ENCODE measurements at regions not wholly inside any gene's neighbourhood (a gene's known extent, or its start where the extent isn't known, plus 50 kb on each side); places are given as distances from the start of the nearest gene placed in this dataset.

DNA sequence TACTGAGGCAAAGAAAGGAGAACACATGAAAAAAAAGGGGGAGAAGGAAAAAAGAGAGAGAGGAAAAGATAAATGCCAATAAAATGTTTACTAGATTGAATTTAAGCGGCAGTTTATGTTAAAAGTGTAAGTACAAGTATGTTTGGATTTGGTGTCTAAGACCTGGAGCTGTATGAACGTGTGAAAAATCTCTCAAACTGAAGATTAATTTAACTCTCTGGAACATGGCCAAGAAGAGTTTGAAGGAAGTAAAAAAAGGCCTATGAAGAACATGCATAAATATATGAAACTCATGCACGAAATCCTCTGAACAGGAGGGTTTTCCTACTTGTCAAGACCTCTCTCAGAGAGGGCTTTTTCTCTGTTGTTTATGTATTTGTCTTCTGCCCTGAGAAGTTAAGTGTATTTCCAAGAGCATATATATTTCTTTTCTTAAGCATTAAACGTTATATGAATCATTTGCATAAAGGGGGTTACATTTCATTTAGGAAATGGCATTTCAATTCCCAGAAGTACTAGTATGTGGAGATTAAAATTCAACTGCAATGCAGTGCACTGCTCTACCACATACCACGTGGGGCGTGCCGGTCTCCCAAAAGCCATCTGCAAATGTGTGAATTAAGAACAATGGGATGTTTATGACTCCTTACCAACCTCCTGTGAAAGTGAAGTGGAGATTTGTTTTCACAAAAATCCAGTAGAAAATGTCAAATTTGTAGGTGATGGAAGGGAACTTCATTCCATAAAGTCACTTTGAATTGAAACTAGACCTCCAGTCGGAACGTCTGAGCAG, 281.1 kb upstream of the TRIB2 start:
- no peak for DNase-seq
- TF ChIP-seq, protein P1, sequence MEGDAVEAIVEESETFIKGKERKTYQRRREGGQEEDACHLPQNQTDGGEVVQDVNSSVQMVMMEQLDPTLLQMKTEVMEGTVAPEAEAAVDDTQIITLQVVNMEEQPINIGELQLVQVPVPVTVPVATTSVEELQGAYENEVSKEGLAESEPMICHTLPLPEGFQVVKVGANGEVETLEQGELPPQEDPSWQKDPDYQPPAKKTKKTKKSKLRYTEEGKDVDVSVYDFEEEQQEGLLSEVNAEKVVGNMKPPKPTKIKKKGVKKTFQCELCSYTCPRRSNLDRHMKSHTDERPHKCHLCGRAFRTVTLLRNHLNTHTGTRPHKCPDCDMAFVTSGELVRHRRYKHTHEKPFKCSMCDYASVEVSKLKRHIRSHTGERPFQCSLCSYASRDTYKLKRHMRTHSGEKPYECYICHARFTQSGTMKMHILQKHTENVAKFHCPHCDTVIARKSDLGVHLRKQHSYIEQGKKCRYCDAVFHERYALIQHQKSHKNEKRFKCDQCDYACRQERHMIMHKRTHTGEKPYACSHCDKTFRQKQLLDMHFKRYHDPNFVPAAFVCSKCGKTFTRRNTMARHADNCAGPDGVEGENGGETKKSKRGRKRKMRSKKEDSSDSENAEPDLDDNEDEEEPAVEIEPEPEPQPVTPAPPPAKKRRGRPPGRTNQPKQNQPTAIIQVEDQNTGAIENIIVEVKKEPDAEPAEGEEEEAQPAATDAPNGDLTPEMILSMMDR (IDR thresholded peaks at IDR 0.05) = no peak
- no peak for TF ChIP-seq POLR2A (IDR thresholded peaks at IDR 0.05)
- intact Hi-C loops (cut with DNase I) = no loop called here
- H3K4me3 ChIP-seq (replicated peaks in 1 of 3) = no peak overlapping the region
- H3K9me3 ChIP-seq = no peaks in the 10 kb centered on the region
- no peaks in the 10 kb centered on the region for H3K36me3 ChIP-seq
- peaks cover 0 to 1% of the 10 kb centered on the region in 2 donors for H3K4me1 ChIP-seq
- WGBS, 2 donors = 86 to 91% methylated on average over 9 of the region's 9 CpGs
- H3K27ac ChIP-seq = no peak overlapping the region
- H3K27me3 ChIP-seq = no peaks in the 10 kb centered on the region

DNA sequence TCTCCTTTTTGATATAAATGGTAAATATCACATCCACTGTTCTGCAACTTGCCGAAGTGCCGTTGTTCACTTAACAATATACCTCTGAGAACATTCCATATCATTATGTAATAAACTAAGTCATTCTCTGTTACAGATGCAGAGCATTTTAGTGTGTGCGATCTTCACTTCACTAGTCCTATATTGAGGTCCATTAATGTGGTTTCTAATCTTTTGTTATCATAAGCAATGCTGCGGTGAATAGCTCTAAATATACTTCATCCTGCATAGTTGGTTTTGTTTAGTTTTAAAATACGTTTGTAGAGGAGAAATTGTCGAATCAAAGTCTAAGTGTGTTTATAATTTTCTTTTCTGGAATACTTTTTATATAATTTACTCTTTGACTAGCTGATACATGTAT, 280.3 kb upstream of the TRIB2 start:
- intact Hi-C loops (cut with DNase I) = no loop called here
- H3K9me3 ChIP-seq = no peaks in the 10 kb centered on the region
- H3K27ac ChIP-seq = no peak overlapping the region
- no peak overlapping the region for H3K4me3 ChIP-seq (replicated peaks in 1 of 3)
- H3K27me3 ChIP-seq = no peaks in the 10 kb centered on the region
- no peaks in the 10 kb centered on the region for H3K36me3 ChIP-seq
- WGBS, 2 donors = 60 to 61% methylated on average over 6 of the region's 6 CpGs
- no peak for DNase-seq
- TF ChIP-seq POLR2A (IDR thresholded peaks at IDR 0.05) = no peak
- TF ChIP-seq, protein P1 (IDR thresholded peaks at IDR 0.05) = no peak
- no peaks in the 10 kb centered on the region for H3K4me1 ChIP-seq

DNA sequence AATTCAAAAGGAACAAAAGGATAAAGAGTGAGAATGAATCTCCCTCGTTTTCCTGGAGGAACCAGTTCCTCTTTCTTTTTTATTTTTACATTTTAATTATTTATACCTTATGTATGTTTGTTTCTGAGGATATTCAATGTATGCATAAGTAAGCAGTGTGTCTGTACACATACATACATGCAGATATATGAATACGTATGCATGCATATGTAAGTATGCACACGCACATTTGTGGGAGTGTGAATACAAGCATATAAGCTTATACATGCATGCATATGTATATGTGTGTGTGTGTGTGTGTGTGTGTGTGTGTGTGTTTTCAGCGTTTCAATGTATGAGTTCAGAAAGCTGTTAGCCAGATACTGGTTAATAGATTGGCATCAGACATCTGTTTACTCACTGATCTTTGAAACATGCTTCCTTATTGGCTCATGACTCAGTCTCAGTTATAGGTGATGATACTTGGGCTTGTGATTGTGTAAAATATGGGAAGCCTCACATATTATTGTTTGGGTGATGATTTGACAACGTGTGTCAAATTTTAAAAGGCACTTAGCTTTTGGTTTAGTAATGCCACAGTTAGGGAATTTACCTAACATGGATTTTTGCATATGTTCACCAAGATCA, 279.7 kb upstream of the TRIB2 start:
- WGBS, 2 donors = 81 to 87% methylated on average over 5 of the region's 5 CpGs
- intact Hi-C loops (cut with DNase I) = no loop called here

DNA sequence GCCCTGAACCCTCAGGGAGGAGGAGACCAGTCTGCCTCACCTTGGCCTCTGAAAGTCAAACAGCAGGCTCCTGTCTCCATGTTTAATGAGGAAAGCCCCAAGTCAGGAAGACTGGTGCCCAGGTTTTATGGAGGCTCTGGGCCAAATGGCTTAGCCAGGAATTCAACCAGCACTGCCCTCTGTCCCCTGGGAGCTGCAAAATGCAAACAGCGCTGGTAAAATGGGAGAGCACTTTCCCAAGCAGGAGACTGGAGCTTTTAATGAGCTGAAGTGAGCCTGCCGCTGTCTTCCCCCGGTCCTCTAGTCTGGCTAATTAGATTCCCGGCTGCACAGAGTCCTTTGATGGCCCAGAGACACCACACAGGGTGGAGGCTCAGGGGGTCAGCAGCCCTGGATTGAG, 276.0 kb upstream of the TRIB2 start:
- Histone ChIP-seq H3K27ac (no peak overlapping the region), H3K27me3 (no peaks in the 10 kb centered on the region), H3K4me1 (no peaks in the 10 kb centered on the region), H3K4me3 (replicated peaks in 1 of 3) (no peak overlapping the region), H3K9me3 (no peaks in the 10 kb centered on the region), H3K36me3 (no peaks in the 10 kb centered on the region)
- 65 to 71% methylated on average over 4 of the region's 4 CpGs for WGBS, 2 donors
- intact Hi-C loops (cut with DNase I) = no loop called here
- DNase-seq = no peak
- TF ChIP-seq, protein P1 (IDR thresholded peaks at IDR 0.05) = no peak
- no peak for TF ChIP-seq POLR2A (IDR thresholded peaks at IDR 0.05)

More for the DNA sequence above, 279.7 kb upstream of the TRIB2 start:
- no peak for DNase-seq
- H3K27me3 ChIP-seq = no peaks in the 10 kb centered on the region
- TF ChIP-seq, protein P1 (IDR thresholded peaks at IDR 0.05) = no peak
- no peak for TF ChIP-seq POLR2A (IDR thresholded peaks at IDR 0.05)
- no peak overlapping the region for H3K4me3 ChIP-seq (replicated peaks in 1 of 3)
- no peak overlapping the region for H3K27ac ChIP-seq
- no peaks in the 10 kb centered on the region for H3K36me3 ChIP-seq
- no peaks in the 10 kb centered on the region for H3K9me3 ChIP-seq
- H3K4me1 ChIP-seq = no peaks in the 10 kb centered on the region
